CD4-positive, alpha-beta T cell treated with Interleukin-4 for 4 hours (primary cell): ENCODE measurements at regions not wholly inside any gene's neighbourhood (a gene's known extent, or its start where the extent isn't known, plus 50 kb on each side); places are given as distances from the start of the nearest gene placed in this dataset.
"Not testable (repeated sequence)": the region's sequence is repeated elsewhere in the genome, so short reads cannot be mapped to it uniquely, and the experiment has no call there.

Experiments
- DNase-seq: peaks from one replicate; pipeline ENCODE4 v3.0.0-alpha.2; 2020

DNA sequence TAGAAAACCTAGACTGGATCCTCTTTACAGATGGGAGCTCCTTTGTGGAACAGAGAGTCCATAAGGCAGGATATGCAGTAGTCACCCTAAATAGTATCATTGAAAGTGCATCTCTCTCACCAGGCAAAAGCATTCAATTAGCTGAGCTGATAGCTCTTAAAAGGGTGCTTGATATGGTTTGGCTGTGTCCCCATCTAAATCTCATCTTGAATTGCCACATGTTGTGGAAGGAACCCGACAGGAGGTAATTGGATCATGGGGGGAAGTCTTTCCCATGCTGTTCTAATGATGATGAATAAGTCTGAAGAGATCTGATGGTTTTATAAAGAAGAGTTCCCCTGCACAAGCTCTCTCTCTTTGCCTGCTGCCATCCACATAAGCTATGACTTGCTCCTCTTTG, 96.2 kb upstream of the RMP24 start:
- DNase-seq, result no peak

DNA sequence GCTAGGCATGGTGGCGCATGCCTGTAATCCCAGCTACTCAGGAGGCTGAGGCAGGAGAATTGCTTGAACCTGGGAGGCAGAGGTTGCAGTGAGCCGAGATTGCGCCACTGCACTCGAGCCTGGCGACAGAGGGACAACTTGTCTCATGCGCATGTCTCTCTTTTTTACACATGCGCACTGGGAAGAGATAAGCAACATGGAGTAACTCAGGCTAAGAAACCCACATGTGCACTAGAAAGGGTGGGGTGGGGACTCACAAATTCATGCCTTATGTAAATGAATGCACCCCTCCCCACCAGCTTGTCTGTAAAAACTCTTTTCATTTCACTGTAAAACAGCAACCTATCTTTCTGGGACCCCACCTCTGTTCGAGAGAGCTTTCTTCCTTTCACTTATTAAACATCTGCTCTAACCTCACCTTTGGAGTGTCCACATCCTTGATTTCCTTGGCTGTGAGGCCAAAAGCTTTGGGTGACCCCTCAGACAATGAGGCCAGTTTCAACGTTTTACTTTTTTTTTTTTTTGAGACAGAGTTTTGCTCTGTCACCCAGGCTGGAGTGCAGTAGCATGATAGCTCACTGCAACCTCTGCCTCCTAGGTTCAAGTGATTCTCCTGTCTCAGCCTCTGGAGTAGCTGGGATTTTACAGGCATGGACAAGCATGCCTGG, 91.6 kb upstream of the RMP24 start:
- no peak for DNase-seq

DNA sequence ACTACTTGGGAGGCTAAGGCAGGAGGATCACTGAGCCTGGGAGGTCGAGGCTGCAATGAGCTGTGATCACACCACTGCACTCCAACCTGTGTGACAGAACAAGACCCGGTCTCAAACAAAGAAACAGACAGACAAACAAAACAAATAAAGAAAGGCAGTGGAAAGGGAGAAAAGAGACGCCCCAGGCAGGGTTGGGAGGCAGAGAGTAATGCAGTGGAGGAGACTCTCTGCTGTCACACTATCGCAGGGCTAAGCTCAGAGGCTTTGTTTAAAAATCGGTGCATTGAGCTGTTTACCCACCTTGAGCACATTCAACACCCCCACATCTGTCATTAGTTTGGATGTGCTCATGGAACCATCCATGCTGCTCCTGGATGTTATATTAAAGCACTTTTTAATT, 84.2 kb upstream of the RMP24 start:
- no peak for DNase-seq

DNA sequence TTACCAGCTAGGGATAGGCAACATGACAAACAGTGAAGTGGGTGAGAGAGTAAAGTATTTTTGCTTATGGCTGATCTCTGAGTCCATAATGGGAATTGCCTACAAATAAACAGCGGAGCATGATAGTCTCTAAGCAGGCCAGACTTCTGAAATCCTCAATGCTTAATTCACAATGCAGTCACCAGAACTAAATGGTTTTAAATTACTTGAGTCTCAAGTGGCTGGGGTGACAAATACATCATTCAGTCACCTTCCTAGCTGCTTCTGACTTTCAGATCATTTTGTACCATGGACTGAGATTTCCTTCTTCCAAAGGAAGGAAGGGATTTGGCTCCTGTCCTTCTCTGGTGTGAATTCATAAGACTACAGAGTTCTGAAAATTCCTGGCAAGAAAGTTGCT, 82.8 kb upstream of the RMP24 start:
- DNase-seq, result no peak

DNA sequence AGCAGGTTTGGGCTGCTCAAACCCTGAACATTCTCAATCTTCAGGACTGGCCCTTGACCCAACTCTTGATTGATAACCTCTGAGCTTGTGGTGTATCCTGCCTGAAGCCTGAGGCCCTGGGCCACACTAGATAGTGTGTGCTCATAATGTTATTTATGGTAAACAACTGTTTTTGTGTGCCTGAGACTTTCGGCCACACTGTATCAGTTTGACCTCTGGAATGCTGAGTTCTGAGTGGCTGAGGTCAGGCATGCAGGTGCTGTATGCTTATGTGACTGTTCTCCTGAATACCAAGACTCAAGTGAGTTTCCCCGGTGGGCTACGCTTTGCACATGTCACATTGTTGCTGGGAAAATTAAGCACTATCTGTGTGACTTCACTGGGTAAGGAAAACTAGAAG, 82.2 kb upstream of the RMP24 start:
- no peak for DNase-seq

DNA sequence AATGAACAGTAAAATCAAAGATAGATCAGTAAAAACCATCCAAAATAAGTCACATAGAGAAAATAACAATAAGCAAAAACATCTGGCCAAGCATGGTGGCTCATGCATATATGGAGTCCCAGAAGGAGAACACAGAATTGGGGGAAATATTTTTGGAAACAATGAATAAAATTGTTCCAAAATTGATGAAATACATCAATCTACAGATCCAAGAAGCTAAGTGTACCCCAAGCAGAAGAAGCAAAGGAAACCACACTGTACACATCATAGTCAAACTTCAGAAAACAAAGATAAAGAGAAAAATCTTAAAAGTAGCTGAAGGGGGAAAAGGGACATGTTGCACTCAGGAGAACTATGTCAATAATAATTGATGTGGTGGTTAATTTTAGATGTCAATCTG, 80.4 kb upstream of the RMP24 start:
- no peak for DNase-seq

DNA sequence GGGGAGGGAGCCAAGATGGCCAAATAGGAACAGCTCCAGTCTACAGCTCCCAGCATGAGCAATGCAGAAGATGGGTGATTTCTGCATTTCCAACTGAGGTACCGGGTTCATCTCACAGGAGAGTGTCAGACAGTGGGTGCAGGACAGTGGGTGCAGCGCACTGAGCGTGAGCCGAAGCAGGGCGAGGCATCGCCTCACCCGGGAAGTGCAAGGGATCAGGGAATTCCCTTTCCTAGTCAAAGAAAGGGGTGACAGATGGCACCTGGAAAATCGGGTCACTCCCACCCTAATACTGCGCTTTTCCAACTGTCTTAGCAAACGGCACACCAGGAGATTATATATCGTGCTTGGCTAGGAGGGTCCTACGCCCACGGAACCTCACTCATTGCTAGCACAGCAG, 75.0 kb upstream of the RMP24 start:
- not testable (repeated sequence) for DNase-seq

DNA sequence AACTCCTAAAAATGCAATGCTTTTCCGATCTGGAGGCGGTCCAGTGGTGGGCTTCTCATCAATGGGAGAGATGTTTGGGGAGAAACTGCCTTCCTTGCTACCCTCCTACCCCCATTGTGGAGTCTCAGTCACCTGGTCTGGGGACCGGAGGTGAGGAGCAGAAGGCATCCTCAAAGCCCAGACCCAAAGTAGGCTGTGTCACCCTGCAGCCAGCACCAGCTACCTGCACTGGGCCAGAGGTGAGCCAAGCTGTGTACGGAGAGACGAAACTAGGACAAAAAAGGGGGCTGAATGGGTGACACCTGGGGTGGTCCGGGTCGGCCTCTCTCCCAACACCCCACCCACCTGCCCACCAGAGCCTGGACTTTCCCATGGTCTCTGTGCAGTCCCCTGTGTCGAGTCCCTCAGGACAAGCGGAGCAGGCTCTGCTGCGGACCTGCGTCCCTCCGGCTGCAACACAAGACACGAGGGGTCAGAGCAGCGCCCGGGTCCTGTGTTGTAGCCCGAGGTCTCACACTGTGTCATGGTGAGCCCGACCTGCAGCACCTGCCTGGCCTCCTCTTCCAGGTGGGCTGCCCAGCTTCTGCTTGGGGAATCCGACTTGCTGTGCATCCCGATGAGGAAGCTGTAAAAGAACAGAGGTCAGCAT, 68.0 kb upstream of the RMP24 start:
- DNase-seq, result no peak

DNA sequence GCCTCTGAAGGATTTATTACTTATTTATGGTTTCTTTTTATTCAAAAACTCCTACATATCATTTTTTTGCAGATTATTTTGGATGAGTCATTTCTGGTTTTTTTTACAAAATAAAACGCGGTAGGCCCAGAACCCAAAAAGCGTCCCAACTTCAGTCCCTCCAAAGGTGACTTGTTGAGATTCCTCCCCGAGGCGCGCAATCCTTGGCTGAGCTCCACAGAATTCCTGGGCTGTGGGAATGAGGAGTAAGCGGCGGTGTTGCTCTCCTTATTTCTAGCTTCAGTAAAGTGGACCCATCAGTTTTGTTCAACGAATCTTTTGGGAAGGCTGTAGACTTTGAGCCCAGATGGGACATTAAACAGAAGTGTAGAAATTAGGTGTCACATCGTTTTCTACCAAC, 67.0 kb upstream of the RMP24 start:
- DNase-seq, result no peak

DNA sequence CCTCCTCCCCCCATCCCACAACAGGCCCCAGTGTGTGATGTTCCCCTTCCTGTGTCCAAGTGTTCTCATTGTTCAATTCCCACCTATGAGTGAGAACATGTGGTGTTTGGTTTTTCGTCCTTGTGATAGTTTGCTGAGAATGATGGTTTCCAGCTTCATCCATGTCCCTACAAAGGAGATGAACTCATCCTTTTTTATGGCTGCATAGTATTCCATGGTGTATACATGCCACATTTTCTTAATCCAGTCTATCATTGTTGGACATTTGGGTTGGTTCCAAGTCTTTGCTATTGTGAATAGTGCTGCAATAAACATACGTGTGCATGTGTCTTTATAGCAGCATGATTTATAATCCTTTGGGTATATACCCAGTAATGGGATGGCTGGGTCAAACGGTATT, 66.2 kb upstream of the RMP24 start:
- DNase-seq, result not testable (repeated sequence)

DNA sequence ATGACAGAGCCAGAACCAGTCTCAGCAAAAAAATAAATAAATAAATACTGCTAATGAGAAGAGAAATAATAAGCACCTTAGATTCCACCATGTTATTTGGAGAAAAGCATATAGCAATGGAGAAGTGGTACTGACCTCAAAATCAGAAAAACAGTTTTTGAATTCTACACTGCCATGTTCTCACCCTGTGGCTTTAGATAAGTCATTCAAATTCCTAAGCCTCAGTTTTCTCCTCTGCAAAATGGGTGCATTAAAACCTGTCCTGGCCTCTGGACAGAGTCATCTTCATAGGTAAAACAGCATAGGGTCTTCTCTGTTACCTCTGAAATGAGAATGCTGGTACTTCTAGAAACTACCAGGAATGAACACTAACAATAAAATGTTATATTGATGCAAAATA, 62.2 kb upstream of the RMP24 start:
- DNase-seq, result no peak

DNA sequence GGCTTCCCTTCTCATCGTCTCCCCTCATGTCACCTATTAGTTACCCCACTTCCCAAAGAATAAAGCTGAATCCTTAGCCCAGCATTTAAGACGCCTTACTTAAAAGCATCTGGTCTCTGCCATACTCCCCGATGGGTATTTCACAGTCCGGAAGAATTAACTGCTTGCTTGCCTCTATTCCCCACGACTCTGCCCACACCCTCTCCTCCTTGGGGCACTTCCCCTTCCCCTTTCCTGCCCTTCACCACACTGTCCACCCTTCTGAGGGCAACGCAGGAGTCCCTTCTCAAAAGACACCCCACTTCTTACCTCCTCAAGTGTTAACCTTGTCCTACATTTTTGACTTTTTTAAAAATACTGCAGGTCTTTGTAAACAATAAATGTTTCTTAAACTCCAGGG, 60.1 kb upstream of the RMP24 start:
- no peak for DNase-seq

DNA sequence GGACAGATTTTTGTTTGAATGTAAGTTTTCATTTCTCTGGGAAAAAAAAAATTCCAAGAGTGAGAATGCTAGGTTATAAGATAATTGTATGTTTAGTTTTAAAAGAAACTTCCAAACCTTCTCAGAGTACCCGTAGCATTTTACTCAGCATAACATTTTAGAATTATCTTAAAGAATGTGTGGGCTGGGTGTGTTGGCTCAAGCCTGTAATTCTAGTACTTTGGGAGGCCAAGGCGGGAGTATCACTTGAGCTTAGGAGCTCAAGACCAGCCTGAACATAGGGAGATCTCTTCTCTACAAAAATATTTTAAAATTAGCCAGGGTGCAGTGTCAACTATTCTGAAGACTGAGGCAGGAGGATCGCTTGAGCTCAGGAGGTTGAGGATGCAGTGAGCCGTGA, 57.4 kb upstream of the RMP24 start:
- no peak for DNase-seq

DNA sequence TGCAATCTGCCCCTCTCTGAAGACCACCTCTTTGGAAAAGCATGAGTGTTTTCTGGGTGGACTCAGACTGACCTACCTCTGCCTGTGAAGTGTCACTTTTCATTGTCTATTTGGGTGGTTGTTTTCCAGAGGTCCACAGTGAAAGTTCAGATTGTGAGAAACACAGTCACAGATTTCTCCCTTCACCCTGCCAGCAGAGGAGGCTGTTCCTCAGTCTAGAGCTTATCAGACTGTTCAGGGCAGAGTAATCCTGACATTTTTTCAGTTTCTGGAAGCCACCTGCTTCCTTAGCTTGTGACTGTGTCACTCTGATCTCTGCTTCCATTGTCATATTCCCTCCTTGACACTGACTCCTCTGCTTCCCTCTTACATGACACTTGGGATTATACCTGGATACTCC, 55.4 kb upstream of the RMP24 start:
- no peak for DNase-seq

DNA sequence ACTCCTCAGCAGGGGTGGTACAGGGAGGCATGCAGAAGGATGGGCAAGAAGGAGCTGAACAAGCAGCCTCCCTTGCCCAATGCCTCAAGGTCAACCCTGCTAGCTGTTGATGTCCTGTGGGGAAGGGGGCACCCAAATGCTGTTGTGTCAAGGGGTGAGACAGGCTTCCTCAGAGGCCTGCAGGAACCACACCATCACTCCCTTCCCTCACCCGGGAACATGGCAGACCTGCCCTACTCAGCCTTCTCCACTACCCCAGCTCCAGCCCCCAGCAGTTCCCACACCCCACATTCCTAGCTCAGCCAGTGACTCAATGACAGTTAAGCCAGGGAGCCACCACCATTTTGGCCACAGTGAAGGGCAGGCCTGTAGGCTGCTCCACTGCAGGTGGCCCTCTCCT, 53.9 kb upstream of the RMP24 start:
- no peak for DNase-seq

DNA sequence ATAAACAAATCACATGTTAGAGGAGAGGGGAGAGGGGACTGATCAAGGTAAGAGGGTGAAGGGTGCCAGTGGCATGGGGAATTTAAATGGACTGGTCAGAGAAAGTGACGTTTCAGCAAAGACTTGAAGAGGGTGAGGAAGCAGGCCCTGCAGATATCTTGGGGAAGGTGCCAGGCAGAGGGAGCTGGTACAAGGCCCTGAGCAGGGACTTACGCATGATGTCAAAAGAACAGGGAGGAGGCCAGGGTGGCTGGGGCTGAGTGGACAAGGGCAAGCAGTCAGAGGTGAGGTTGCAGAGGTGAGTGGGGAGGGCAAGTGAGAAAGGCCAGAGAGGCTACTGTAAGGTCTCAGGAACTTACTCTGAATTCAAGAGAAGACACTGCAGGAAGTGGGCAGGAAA, 53.3 kb upstream of the RMP24 start:
- DNase-seq, result no peak

DNA sequence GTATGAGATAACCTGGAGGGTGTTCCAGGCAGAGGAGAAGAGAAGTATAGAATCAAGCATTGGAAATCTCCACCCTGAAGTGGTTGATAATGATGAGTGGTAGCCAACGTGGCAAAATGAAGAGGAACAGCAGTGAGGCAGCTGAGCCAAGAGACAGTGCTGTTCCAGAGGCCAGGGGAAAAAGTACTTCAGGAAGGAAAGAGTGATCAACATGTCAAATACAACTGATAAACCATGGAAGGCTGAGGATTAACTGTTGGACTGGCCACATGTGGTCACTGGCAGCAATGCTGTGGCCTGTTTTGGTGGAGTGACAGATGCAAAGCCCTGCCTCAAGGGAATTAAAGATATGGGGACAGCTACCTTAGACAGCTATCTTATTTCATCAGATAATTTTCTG, 51.9 kb upstream of the RMP24 start:
- DNase-seq, result no peak
